Esophagus squamous epithelium (tissue), 4 donors: ENCODE measurements at regions not wholly inside any gene's neighbourhood (a gene's known extent, or its start where the extent isn't known, plus 50 kb on each side); places are given as distances from the start of the nearest gene placed in this dataset.

Source experiments
- CTCF ChIP-seq, 6 experiments: fragments of 450-650 bp in 4 of 6; fragments of 200-600 bp in 2 of 6; sonication (generic) in 2 of 6; IDR thresholded peaks; one replicate each; pipeline ENCODE4 v1.5.1; 2016 to 2019; ENCODE audit warnings: antibody characterized with exemption in 6 of 6, mild to moderate bottlenecking in 4 of 6, moderate library complexity in 4 of 6
- POLR2A ChIP-seq, 4 donors: fragments of 450-650 bp; IDR thresholded peaks; one replicate each; pipeline ENCODE4 v1.6.1; 2017; ENCODE audit warnings: antibody characterized with exemption in 4 of 4, mild to moderate bottlenecking in 4 of 4, moderate library complexity in 3 of 4

- TF ChIP-seq POLR2A (IDR thresholded peaks at IDR 0.05) = no peak
- TF ChIP-seq CTCF (IDR thresholded peaks at IDR 0.05) = peak in 1 of 6 experiments; percentile 8
These were observed 335.2 kb downstream of the ADAM29 start for GRCh38 chr4:175253184-175253902.
